H9 (cell line): ENCODE measurements at regions not wholly inside any gene's neighbourhood (a gene's known extent, or its start where the extent isn't known, plus 50 kb on each side); places are given as distances from the start of the nearest gene placed in this dataset.

Experiments used
- DNase-seq: peaks from one replicate; pipeline ENCODE4 v3.0.0-alpha.2; 2017
- H2AFZ ChIP-seq: one replicate; pipeline ENCODE4 v1.6.1; 2013; ENCODE audit warnings: mild to moderate bottlenecking, low read length, control low read depth, moderate library complexity
- H2AK5ac ChIP-seq: 2 replicates; pipeline ENCODE4 v1.6.1; 2013; ENCODE audit warnings: low read length, control low read depth, mixed read lengths; ENCODE audit not compliant: insufficient read length
- H2BK120ac ChIP-seq: one replicate; pipeline ENCODE4 v1.6.1; 2013; ENCODE audit warnings: low read depth, mild to moderate bottlenecking, low read length, control low read depth, inconsistent platforms; ENCODE audit not compliant: poor library complexity, severe bottlenecking
- H2BK12ac ChIP-seq: 2 replicates; pipeline ENCODE4 v1.6.1; 2013; ENCODE audit warnings: low read length, control low read depth, mixed read lengths, low read depth; ENCODE audit not compliant: insufficient read length
- H2BK15ac ChIP-seq: 2 replicates; pipeline ENCODE4 v1.6.1; 2013; ENCODE audit warnings: low read depth, low read length, control low read depth
- H2BK20ac ChIP-seq: one replicate; pipeline ENCODE4 v1.6.1; 2013; ENCODE audit warnings: low read depth, mild to moderate bottlenecking, low read length, control low read depth, inconsistent platforms; ENCODE audit not compliant: poor library complexity, severe bottlenecking
- H2BK5ac ChIP-seq: 2 replicates; pipeline ENCODE4 v1.6.1; 2013; ENCODE audit warnings: low read length, control low read depth, mixed read lengths; ENCODE audit not compliant: insufficient read length
- H3K14ac ChIP-seq: 2 replicates; pipeline ENCODE4 v1.6.1; 2013; ENCODE audit warnings: low read length, control low read depth; ENCODE audit not compliant: insufficient read depth
- H3K18ac ChIP-seq: 2 replicates; pipeline ENCODE4 v1.6.1; 2013; ENCODE audit warnings: low read depth, mild to moderate bottlenecking, mixed read lengths, low read length, control low read depth; ENCODE audit not compliant: insufficient read length
- H3K23ac ChIP-seq: 2 replicates; pipeline ENCODE4 v1.6.1; 2013; ENCODE audit warnings: low read length, control low read depth, mixed read lengths, low read depth; ENCODE audit not compliant: insufficient read length
- H3K23me2 ChIP-seq: 2 replicates; pipeline ENCODE4 v1.6.1; 2013; ENCODE audit warnings: low read depth, mild to moderate bottlenecking, mixed read lengths, low read length, control low read depth; ENCODE audit not compliant: insufficient read length, poor library complexity, severe bottlenecking
- H3K27ac ChIP-seq: 2 replicates; pipeline ENCODE4 v1.5.1; 2013; ENCODE audit warnings: low read length, control low read depth, mixed read lengths, low read depth; ENCODE audit not compliant: insufficient read length
- H3K27me3 ChIP-seq: 2 replicates; pipeline ENCODE4 v1.6.1; 2013; ENCODE audit warnings: low read length, control low read depth, inconsistent platforms; ENCODE audit not compliant: insufficient read depth
- H3K4ac ChIP-seq: 2 replicates; pipeline ENCODE4 v1.6.1; 2013; ENCODE audit warnings: low read depth, mild to moderate bottlenecking, control low read depth, inconsistent platforms, low read length, moderate library complexity
- H3K4me1 ChIP-seq: 2 replicates; pipeline ENCODE4 v1.6.1; 2013; ENCODE audit warnings: low read length, control low read depth, inconsistent platforms; ENCODE audit not compliant: insufficient read depth
- H3K4me2 ChIP-seq: 2 replicates; pipeline ENCODE4 v1.6.1; 2013; ENCODE audit warnings: low read length, control low read depth, mixed read lengths; ENCODE audit not compliant: insufficient read length, insufficient read depth
- H3K56ac ChIP-seq: 2 replicates; pipeline ENCODE4 v1.6.1; 2013; ENCODE audit warnings: low read depth, mild to moderate bottlenecking, mixed read lengths, low read length, control low read depth; ENCODE audit not compliant: insufficient read length
- H3K79me1 ChIP-seq: 2 replicates; pipeline ENCODE4 v1.6.1; 2013; ENCODE audit warnings: low read depth, mild to moderate bottlenecking, moderate library complexity, low read length, control low read depth, inconsistent platforms; ENCODE audit not compliant: insufficient read depth, poor library complexity, severe bottlenecking
- H3K79me2 ChIP-seq: 2 replicates; pipeline ENCODE4 v1.6.1; 2013; ENCODE audit warnings: low read length, control low read depth, inconsistent platforms; ENCODE audit not compliant: insufficient read depth
- H3K9ac ChIP-seq: 2 replicates; pipeline ENCODE4 v1.6.1; 2013; ENCODE audit warnings: low read length, control low read depth, mixed read lengths; ENCODE audit not compliant: insufficient read length; ENCODE audit errors: extremely low read depth
- H3K9me3 ChIP-seq: one replicate; pipeline ENCODE4 v1.6.1; 2013; ENCODE audit warnings: low read depth, low read length, inconsistent platforms; ENCODE audit not compliant: control insufficient read depth
- H3T11ph ChIP-seq: one replicate; pipeline ENCODE4 v1.6.1; 2013; ENCODE audit warnings: mild to moderate bottlenecking, low read length, control low read depth, inconsistent platforms
- H4K20me1 ChIP-seq: one replicate; pipeline ENCODE4 v1.6.1; 2013; ENCODE audit not compliant: control insufficient read depth, insufficient read length, insufficient read depth
- H4K5ac ChIP-seq: 2 replicates; pipeline ENCODE4 v1.6.1; 2013; ENCODE audit warnings: low read depth, mild to moderate bottlenecking, mixed read lengths, low read length, control low read depth; ENCODE audit not compliant: insufficient read length
- H4K8ac ChIP-seq: replicated peaks from 2 replicates; pipeline ENCODE4 v1.6.1; 2013; ENCODE audit warnings: low read length, control low read depth, mixed read lengths, low read depth; ENCODE audit not compliant: insufficient read length
- H4K91ac ChIP-seq: 2 replicates; pipeline ENCODE4 v1.6.1; 2013; ENCODE audit warnings: low read depth, mild to moderate bottlenecking, moderate library complexity, mixed read lengths, low read length, control low read depth; ENCODE audit not compliant: insufficient read length
- H3K27ac Mint-ChIP-seq, 3 experiments: 2 replicates in 2 of 3; 3 replicates in 1 of 3; pipeline ENCODE4 v1.8.0; 2020 to 2021; ENCODE audit warnings: mixed read lengths in 3 of 3, mild to moderate bottlenecking in 1 of 3, moderate library complexity in 1 of 3
- H3K27me3 Mint-ChIP-seq: 2 replicates; pipeline ENCODE4 v1.8.0; 2021; ENCODE audit warnings: low read depth, mild to moderate bottlenecking, moderate library complexity, mixed read lengths
- H3K36me3 Mint-ChIP-seq, 3 experiments: 2 replicates in 2 of 3; 3 replicates in 1 of 3; pipeline ENCODE4 v1.8.0; 2020 to 2021; ENCODE audit warnings: low read depth in 3 of 3, mixed read lengths in 3 of 3; ENCODE audit not compliant: insufficient read depth in 1 of 3
- H3K4me1 Mint-ChIP-seq, 2 experiments: 2 replicates each; pipeline ENCODE4 v1.8.0; 2020; ENCODE audit warnings: mixed read lengths in 2 of 2
- H3K4me3 Mint-ChIP-seq, 2 experiments: 2 replicates in 1 of 2; 3 replicates in 1 of 2; pipeline ENCODE4 v1.8.0; 2020 to 2021; ENCODE audit warnings: mild to moderate bottlenecking in 2 of 2, mixed read lengths in 2 of 2, moderate library complexity in 1 of 2
- H3K9me3 Mint-ChIP-seq, 2 experiments: 2 replicates in 1 of 2; 3 replicates in 1 of 2; pipeline ENCODE4 v1.8.0; 2020; ENCODE audit warnings: mild to moderate bottlenecking in 2 of 2, mixed read lengths in 2 of 2, moderate library complexity in 1 of 2
- TF ChIP-seq, protein P1 (sequence below): fragments of 200-600 bp; sonication (generic); conservative IDR thresholded peaks from 3 replicates; pipeline ENCODE4 v1.8.0; 2021; ENCODE audit warnings: antibody characterized with exemption, mild to moderate bottlenecking

DNA sequence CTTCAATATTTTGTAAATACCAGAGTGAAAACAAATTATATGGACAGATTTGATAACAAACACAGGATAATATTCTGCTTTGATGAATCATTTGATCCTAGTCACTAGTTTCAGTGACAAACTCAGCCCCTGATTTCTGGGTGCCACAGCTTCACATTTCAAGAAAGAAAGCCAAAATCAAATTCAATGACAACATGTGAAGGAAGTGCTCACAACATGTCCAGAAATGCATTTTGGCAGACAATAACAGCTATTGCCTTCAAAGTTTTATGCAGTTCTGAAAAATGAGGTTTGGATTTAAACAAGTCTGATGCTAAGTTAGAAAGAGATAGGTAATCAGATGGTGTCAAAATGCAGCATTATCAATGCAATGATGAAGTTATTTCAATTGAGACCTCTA, 106.9 kb upstream of the PIEZO2 start:
- H3K23ac ChIP-seq: no peak overlapping the region
- H3K27ac Mint-ChIP-seq: no peak overlapping the region
- H3T11ph ChIP-seq: no peak overlapping the region
- H2BK12ac ChIP-seq: no peak overlapping the region
- no peak overlapping the region for H3K14ac ChIP-seq
- no peaks in the 10 kb centered on the region for H3K9me3 Mint-ChIP-seq
- no peak overlapping the region for H3K18ac ChIP-seq
- H3K36me3 Mint-ChIP-seq: no peaks in the 10 kb centered on the region
- TF ChIP-seq, protein P1, sequence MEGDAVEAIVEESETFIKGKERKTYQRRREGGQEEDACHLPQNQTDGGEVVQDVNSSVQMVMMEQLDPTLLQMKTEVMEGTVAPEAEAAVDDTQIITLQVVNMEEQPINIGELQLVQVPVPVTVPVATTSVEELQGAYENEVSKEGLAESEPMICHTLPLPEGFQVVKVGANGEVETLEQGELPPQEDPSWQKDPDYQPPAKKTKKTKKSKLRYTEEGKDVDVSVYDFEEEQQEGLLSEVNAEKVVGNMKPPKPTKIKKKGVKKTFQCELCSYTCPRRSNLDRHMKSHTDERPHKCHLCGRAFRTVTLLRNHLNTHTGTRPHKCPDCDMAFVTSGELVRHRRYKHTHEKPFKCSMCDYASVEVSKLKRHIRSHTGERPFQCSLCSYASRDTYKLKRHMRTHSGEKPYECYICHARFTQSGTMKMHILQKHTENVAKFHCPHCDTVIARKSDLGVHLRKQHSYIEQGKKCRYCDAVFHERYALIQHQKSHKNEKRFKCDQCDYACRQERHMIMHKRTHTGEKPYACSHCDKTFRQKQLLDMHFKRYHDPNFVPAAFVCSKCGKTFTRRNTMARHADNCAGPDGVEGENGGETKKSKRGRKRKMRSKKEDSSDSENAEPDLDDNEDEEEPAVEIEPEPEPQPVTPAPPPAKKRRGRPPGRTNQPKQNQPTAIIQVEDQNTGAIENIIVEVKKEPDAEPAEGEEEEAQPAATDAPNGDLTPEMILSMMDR: no peak
- H4K91ac ChIP-seq: no peak overlapping the region
- H3K79me1 ChIP-seq: no peaks in the 10 kb centered on the region
- H3K4me1 ChIP-seq: no peaks in the 10 kb centered on the region
- no peak overlapping the region for H2BK15ac ChIP-seq
- H3K4me1 Mint-ChIP-seq: peaks cover 26 to 35% of the 10 kb centered on the region in 2 experiments
- H3K27me3 Mint-ChIP-seq: no peaks in the 10 kb centered on the region
- no peak overlapping the region for H3K9ac ChIP-seq
- no peaks in the 10 kb centered on the region for H3K79me2 ChIP-seq
- no peak overlapping the region for H2BK120ac ChIP-seq
- DNase-seq: no peak
- no peak overlapping the region for H3K56ac ChIP-seq
- H3K27me3 ChIP-seq: no peaks in the 10 kb centered on the region
- H3K4me2 ChIP-seq: no peak overlapping the region
- H4K5ac ChIP-seq: no peak overlapping the region
- H3K27ac ChIP-seq: no peak overlapping the region
- no peak overlapping the region for H2AFZ ChIP-seq
- no peak overlapping the region for H4K8ac ChIP-seq
- H2BK20ac ChIP-seq: no peak overlapping the region
- no peak overlapping the region for H3K4ac ChIP-seq
- no peaks in the 10 kb centered on the region for H3K23me2 ChIP-seq
- H3K4me3 Mint-ChIP-seq: no peak overlapping the region
- no peaks in the 10 kb centered on the region for H4K20me1 ChIP-seq
- no peak overlapping the region for H2BK5ac ChIP-seq
- H2AK5ac ChIP-seq: no peak overlapping the region
- no peaks in the 10 kb centered on the region for H3K9me3 ChIP-seq
